ENCODE measurements at regions not wholly inside any gene's neighbourhood (a gene's known extent, or its start where the extent isn't known, plus 50 kb on each side); places are given as distances from the start of the nearest gene placed in this dataset.

GRCh38 chr1:216851073-216851472, 127.8 kb upstream of the ESRRG start:
- Histone ChIP-seq H3K9ac (ENCODE audit: low read depth, low read length) (no peak overlapping the region), H3K4me3 (ENCODE audit: low read length) (no peak overlapping the region), H3K27me3 (ENCODE audit: insufficient read depth, low read length) (no peaks in the 10 kb centered on the region), H3K27ac (ENCODE audit: low read depth, low read length) (no peak overlapping the region), H3K36me3 (ENCODE audit: insufficient read depth, low read length) (no peaks in the 10 kb centered on the region), H3K9me3 (ENCODE audit: insufficient read depth, low read depth, low read length) (no peaks in the 10 kb centered on the region), H3K4me1 (ENCODE audit: insufficient read depth, low read length) (peaks cover 19% of the 10 kb centered on the region)
- WGBS: 100% methylated on average over 1 of the region's 2 CpGs

- no peaks in the 10 kb centered on the region for H3K9me3 ChIP-seq (ENCODE audit: insufficient read depth, low read depth, low read length)
- 90% methylated on average over 3 of the region's 4 CpGs for WGBS
- H3K36me3 ChIP-seq (ENCODE audit: insufficient read depth, low read length): no peaks in the 10 kb centered on the region
- no peak overlapping the region for H3K4me3 ChIP-seq (ENCODE audit: low read length)
- 0 out of 2 replicates have a peak, but pooled peaks cover 5% of the 10 kb centered on the region for H3K4me1 ChIP-seq (ENCODE audit: insufficient read depth, low read length)
- H3K9ac ChIP-seq (ENCODE audit: low read depth, low read length): no peak overlapping the region
- no peak overlapping the region for H3K27ac ChIP-seq (ENCODE audit: low read depth, low read length)
- H3K27me3 ChIP-seq (ENCODE audit: insufficient read depth, low read length): no peaks in the 10 kb centered on the region
Observed at GRCh38 chr1:216849146-216849545, 125.9 kb upstream of the ESRRG start.

- H3K9ac ChIP-seq (ENCODE audit: low read depth, low read length): no peak overlapping the region
- no peak overlapping the region for H3K27ac ChIP-seq (ENCODE audit: low read depth, low read length)
- H3K4me1 ChIP-seq (ENCODE audit: insufficient read depth, low read length): 0 out of 2 replicates have a peak, but pooled peaks cover 5% of the 10 kb centered on the region
- H3K36me3 ChIP-seq (ENCODE audit: insufficient read depth, low read length): no peaks in the 10 kb centered on the region
- WGBS: 95% methylated on average over 6 of the region's 6 CpGs
- no peaks in the 10 kb centered on the region for H3K27me3 ChIP-seq (ENCODE audit: insufficient read depth, low read length)
- no peak overlapping the region for H3K4me3 ChIP-seq (ENCODE audit: low read length)
- H3K9me3 ChIP-seq (ENCODE audit: insufficient read depth, low read depth, low read length): no peaks in the 10 kb centered on the region
Observed at GRCh38 chr1:216847397-216848036, 124.3 kb upstream of the ESRRG start.

- Histone ChIP-seq H3K4me1 (ENCODE audit: insufficient read depth, low read length) (0 out of 2 replicates have a peak, but pooled peaks cover 5% of the 10 kb centered on the region), H3K27me3 (ENCODE audit: insufficient read depth, low read length) (no peaks in the 10 kb centered on the region), H3K4me3 (ENCODE audit: low read length) (no peak overlapping the region), H3K27ac (ENCODE audit: low read depth, low read length) (no peak overlapping the region), H3K9me3 (ENCODE audit: insufficient read depth, low read depth, low read length) (no peaks in the 10 kb centered on the region), H3K9ac (ENCODE audit: low read depth, low read length) (no peak overlapping the region), H3K36me3 (ENCODE audit: insufficient read depth, low read length) (no peaks in the 10 kb centered on the region)
- 96% methylated on average over 4 of the region's 4 CpGs for WGBS
Observed at GRCh38 chr1:216846339-216846738, 123.1 kb upstream of the ESRRG start.

- Histone ChIP-seq H3K9me3 (ENCODE audit: insufficient read depth, low read depth, low read length) (no peaks in the 10 kb centered on the region), H3K36me3 (ENCODE audit: insufficient read depth, low read length) (no peaks in the 10 kb centered on the region), H3K27ac (ENCODE audit: low read depth, low read length) (no peak overlapping the region), H3K4me3 (ENCODE audit: low read length) (no peak overlapping the region), H3K9ac (ENCODE audit: low read depth, low read length) (no peak overlapping the region), H3K27me3 (ENCODE audit: insufficient read depth, low read length) (no peaks in the 10 kb centered on the region), H3K4me1 (ENCODE audit: insufficient read depth, low read length) (0 out of 2 replicates have a peak, but pooled peaks cover 5% of the 10 kb centered on the region)
- WGBS: 98% methylated on average over 5 of the region's 5 CpGs
Observed at GRCh38 chr1:216843409-216843808, 120.2 kb upstream of the ESRRG start.

- Histone ChIP-seq H3K27ac (ENCODE audit: low read depth, low read length) (no peak overlapping the region), H3K9ac (ENCODE audit: low read depth, low read length) (no peak overlapping the region), H3K4me1 (ENCODE audit: insufficient read depth, low read length) (peaks cover 7% of the 10 kb centered on the region), H3K36me3 (ENCODE audit: insufficient read depth, low read length) (no peaks in the 10 kb centered on the region), H3K9me3 (ENCODE audit: insufficient read depth, low read depth, low read length) (no peaks in the 10 kb centered on the region), H3K27me3 (ENCODE audit: insufficient read depth, low read length) (no peaks in the 10 kb centered on the region), H3K4me3 (ENCODE audit: low read length) (no peak overlapping the region)
- WGBS: 97% methylated on average over 3 of the region's 3 CpGs
Observed at GRCh38 chr1:216841165-216841564, 117.9 kb upstream of the ESRRG start.

GRCh38 chr1:216836316-216836715, 113.1 kb upstream of the ESRRG start:
- Histone ChIP-seq H3K36me3 (ENCODE audit: insufficient read depth, low read length) (no peaks in the 10 kb centered on the region), H3K9ac (ENCODE audit: low read depth, low read length) (no peak overlapping the region), H3K27ac (ENCODE audit: low read depth, low read length) (peak overlapping the region; percentile 47; the same call in 1 of the 2 replicates), H3K4me1 (ENCODE audit: insufficient read depth, low read length) (peaks cover 25% of the 10 kb centered on the region), H3K27me3 (ENCODE audit: insufficient read depth, low read length) (no peaks in the 10 kb centered on the region), H3K4me3 (ENCODE audit: low read length) (no peak overlapping the region), H3K9me3 (ENCODE audit: insufficient read depth, low read depth, low read length) (no peaks in the 10 kb centered on the region)
- 30% methylated on average over 3 of the region's 3 CpGs for WGBS

- H3K36me3 ChIP-seq (ENCODE audit: insufficient read depth, low read length): no peaks in the 10 kb centered on the region
- no peak overlapping the region for H3K27ac ChIP-seq (ENCODE audit: low read depth, low read length)
- H3K4me3 ChIP-seq (ENCODE audit: low read length): no peak overlapping the region
- H3K27me3 ChIP-seq (ENCODE audit: insufficient read depth, low read length): no peaks in the 10 kb centered on the region
- H3K4me1 ChIP-seq (ENCODE audit: insufficient read depth, low read length): peaks cover 36% of the 10 kb centered on the region
- H3K9ac ChIP-seq (ENCODE audit: low read depth, low read length): no peak overlapping the region
- 97% methylated on average over 4 of the region's 4 CpGs for WGBS
- H3K9me3 ChIP-seq (ENCODE audit: insufficient read depth, low read depth, low read length): no peaks in the 10 kb centered on the region
Observed at GRCh38 chr1:216833509-216833908, 110.3 kb upstream of the ESRRG start.

GRCh38 chr1:216832192-216832591, 109.0 kb upstream of the ESRRG start:
- no peak overlapping the region for H3K27ac ChIP-seq (ENCODE audit: low read depth, low read length)
- no peak overlapping the region for H3K4me3 ChIP-seq (ENCODE audit: low read length)
- no peaks in the 10 kb centered on the region for H3K9me3 ChIP-seq (ENCODE audit: insufficient read depth, low read depth, low read length)
- H3K36me3 ChIP-seq (ENCODE audit: insufficient read depth, low read length): no peaks in the 10 kb centered on the region
- WGBS: 90% methylated on average over 3 of the region's 3 CpGs
- peaks cover 36% of the 10 kb centered on the region for H3K4me1 ChIP-seq (ENCODE audit: insufficient read depth, low read length)
- H3K27me3 ChIP-seq (ENCODE audit: insufficient read depth, low read length): no peaks in the 10 kb centered on the region
- H3K9ac ChIP-seq (ENCODE audit: low read depth, low read length): no peak overlapping the region

GRCh38 chr1:216830424-216831210, 107.4 kb upstream of the ESRRG start:
- no peaks in the 10 kb centered on the region for H3K36me3 ChIP-seq (ENCODE audit: insufficient read depth, low read length)
- no peaks in the 10 kb centered on the region for H3K27me3 ChIP-seq (ENCODE audit: insufficient read depth, low read length)
- H3K27ac ChIP-seq (ENCODE audit: low read depth, low read length): no peak overlapping the region
- H3K4me3 ChIP-seq (ENCODE audit: low read length): no peak overlapping the region
- no peak overlapping the region for H3K9ac ChIP-seq (ENCODE audit: low read depth, low read length)
- WGBS: 91% methylated on average over 9 of the region's 10 CpGs
- peaks cover 24% of the 10 kb centered on the region for H3K4me1 ChIP-seq (ENCODE audit: insufficient read depth, low read length)
- H3K9me3 ChIP-seq (ENCODE audit: insufficient read depth, low read depth, low read length): no peaks in the 10 kb centered on the region

GRCh38 chr1:216827251-216827650, 104.0 kb upstream of the ESRRG start:
- Histone ChIP-seq H3K4me3 (ENCODE audit: low read length) (no peak overlapping the region), H3K27me3 (ENCODE audit: insufficient read depth, low read length) (no peaks in the 10 kb centered on the region), H3K4me1 (ENCODE audit: insufficient read depth, low read length) (peaks cover 35% of the 10 kb centered on the region), H3K36me3 (ENCODE audit: insufficient read depth, low read length) (no peaks in the 10 kb centered on the region), H3K9ac (ENCODE audit: low read depth, low read length) (no peak overlapping the region), H3K9me3 (ENCODE audit: insufficient read depth, low read depth, low read length) (no peaks in the 10 kb centered on the region), H3K27ac (ENCODE audit: low read depth, low read length) (no peak overlapping the region)
- WGBS: 100% methylated on average over 2 of the region's 2 CpGs
